HG02852 (cell line): ENCODE measurements at regions not wholly inside any gene's neighbourhood (a gene's known extent, or its start where the extent isn't known, plus 50 kb on each side); places are given as distances from the start of the nearest gene placed in this dataset.
"Not testable (repeated sequence)": the region's sequence is repeated elsewhere in the genome, so short reads cannot be mapped to it uniquely, and the experiment has no call there.

Experiments used
- ATAC-seq: cut with Tn5 transposase; IDR thresholded peaks from one replicate; pipeline ENCODE4 v1.9.1; 2021; ENCODE audit warnings: mild to moderate bottlenecking, moderate library complexity; ENCODE audit not compliant: unreplicated experiment

GRCh38 chr10:36574207-36574606, 551.2 kb upstream of the ANKRD30A start:
- no peak for ATAC-seq

GRCh38 chr10:36573246-36573645, 552.2 kb upstream of the ANKRD30A start:
- ATAC-seq = no peak

- no peak for ATAC-seq
Measured at GRCh38 chr10:36564433-36564832, 561.0 kb upstream of the ANKRD30A start.

GRCh38 chr10:36559412-36560400, 565.7 kb upstream of the ANKRD30A start:
- no peak for ATAC-seq

- ATAC-seq = no peak
Measured at GRCh38 chr10:36556468-36556867, 568.9 kb upstream of the ANKRD30A start.

- no peak for ATAC-seq
Measured at GRCh38 chr10:36555036-36555435, 570.4 kb upstream of the ANKRD30A start.

GRCh38 chr10:36547965-36548364, 577.4 kb upstream of the ANKRD30A start:
- ATAC-seq = no peak

- no peak for ATAC-seq
Measured at GRCh38 chr10:36542493-36542892, 582.9 kb upstream of the ANKRD30A start.

GRCh38 chr10:36540611-36541010, 584.8 kb upstream of the ANKRD30A start:
- ATAC-seq = no peak

- no peak for ATAC-seq
Measured at GRCh38 chr10:36538953-36539586, 586.3 kb upstream of the ANKRD30A start.

- ATAC-seq = peak; percentile 99
Measured at GRCh38 chr10:36534471-36535002, 590.9 kb upstream of the ANKRD30A start.

- no peak for ATAC-seq
Measured at GRCh38 chr10:36533861-36534260, 591.5 kb upstream of the ANKRD30A start.

GRCh38 chr10:36533316-36533715, 592.1 kb upstream of the ANKRD30A start:
- ATAC-seq = no peak

GRCh38 chr10:36531621-36532020, 593.8 kb upstream of the ANKRD30A start:
- ATAC-seq = no peak

- ATAC-seq = no peak
Measured at GRCh38 chr10:36526033-36526432, 599.4 kb upstream of the ANKRD30A start.

- not testable (repeated sequence) for ATAC-seq
Measured at GRCh38 chr10:36524126-36524525, 601.3 kb upstream of the ANKRD30A start.

- no peak for ATAC-seq
Measured at GRCh38 chr10:36519909-36520308, 605.5 kb upstream of the ANKRD30A start.

- ATAC-seq = no peak
Measured at GRCh38 chr10:36516281-36516680, 609.1 kb upstream of the ANKRD30A start.

- ATAC-seq = no peak
Measured at GRCh38 chr10:36515319-36515718, 610.1 kb upstream of the ANKRD30A start.

- ATAC-seq = no peak
Measured at GRCh38 chr10:36507715-36508114, 617.7 kb upstream of the ANKRD30A start.

GRCh38 chr10:36506697-36507496, 618.5 kb upstream of the ANKRD30A start:
- ATAC-seq = no peak
